ENCODE measurements at regions not wholly inside any gene's neighbourhood (a gene's known extent, or its start where the extent isn't known, plus 50 kb on each side); places are given as distances from the start of the nearest gene placed in this dataset.

DNA sequence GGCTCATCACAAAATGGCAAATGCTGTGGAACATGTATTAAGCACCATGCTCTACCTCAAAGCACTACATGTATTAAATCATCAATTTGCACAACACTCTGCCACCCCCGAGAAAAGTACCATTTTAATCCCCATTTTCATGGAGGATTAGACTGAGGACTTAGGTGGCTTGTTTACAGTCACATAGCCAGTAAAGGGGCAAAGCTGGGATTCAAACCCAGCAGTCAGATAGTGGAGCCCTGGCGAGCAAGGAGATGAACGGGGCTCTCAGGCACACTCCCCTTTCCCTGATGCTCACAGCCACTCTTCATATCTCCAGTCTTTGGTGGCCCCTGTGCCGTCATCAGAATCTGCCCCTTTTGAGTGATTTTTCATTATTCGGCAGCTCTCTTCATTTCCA is 262.9 kb downstream of the DIRAS2 start:
- no peak for TF ChIP-seq FOXM1 (IDR thresholded peaks at IDR 0.05; ENCODE audit: borderline replicate concordance, low read depth)
- TF ChIP-seq NFIC (IDR thresholded peaks at IDR 0.05), result no peak
- TF ChIP-seq TCF12 (IDR thresholded peaks at IDR 0.05; ENCODE audit: low read depth), result no peak
- TF ChIP-seq EP300 (IDR thresholded peaks at IDR 0.05; ENCODE audit: borderline replicate concordance), result no peak
- TF ChIP-seq TAF1 (IDR thresholded peaks at IDR 0.05; ENCODE audit: low read depth), result no peak
- TF ChIP-seq TEAD4 (IDR thresholded peaks at IDR 0.05), result no peak
- TF ChIP-seq, protein P1, sequence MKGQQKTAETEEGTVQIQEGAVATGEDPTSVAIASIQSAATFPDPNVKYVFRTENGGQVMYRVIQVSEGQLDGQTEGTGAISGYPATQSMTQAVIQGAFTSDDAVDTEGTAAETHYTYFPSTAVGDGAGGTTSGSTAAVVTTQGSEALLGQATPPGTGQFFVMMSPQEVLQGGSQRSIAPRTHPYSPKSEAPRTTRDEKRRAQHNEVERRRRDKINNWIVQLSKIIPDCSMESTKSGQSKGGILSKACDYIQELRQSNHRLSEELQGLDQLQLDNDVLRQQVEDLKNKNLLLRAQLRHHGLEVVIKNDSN (IDR thresholded peaks at IDR 0.05), result no peak
- no peak for TF ChIP-seq CREB1 (IDR thresholded peaks at IDR 0.05; ENCODE audit: low read depth)
- TF ChIP-seq, protein P2, sequence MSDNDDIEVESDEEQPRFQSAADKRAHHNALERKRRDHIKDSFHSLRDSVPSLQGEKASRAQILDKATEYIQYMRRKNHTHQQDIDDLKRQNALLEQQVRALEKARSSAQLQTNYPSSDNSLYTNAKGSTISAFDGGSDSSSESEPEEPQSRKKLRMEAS (IDR thresholded peaks at IDR 0.05), result no peak

DNA sequence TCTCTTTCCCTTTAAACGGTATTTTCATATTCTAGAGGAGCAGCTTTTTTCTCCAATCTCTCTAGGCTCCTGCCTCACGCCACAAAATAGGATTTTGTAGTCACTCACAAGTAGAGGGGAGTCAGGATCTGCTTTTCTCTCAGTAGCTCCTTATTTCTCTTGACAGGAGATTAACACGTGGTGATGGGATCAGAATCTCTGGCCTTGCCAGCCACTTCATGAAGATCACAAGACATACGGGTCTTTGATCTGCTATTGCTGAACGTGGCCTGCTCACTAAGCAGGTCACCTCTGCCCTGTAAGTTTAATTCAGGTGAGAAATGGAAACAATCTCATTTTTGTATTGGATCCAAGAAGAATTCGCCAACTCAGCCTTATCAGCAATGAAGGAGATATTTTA is 257.5 kb downstream of the DIRAS2 start:
- TF ChIP-seq NFIC (IDR thresholded peaks at IDR 0.05) (no peak), CEBPB (IDR thresholded peaks at IDR 0.05) (no peak), RAD21 (IDR thresholded peaks at IDR 0.05; ENCODE audit: low read depth) (no peak), TEAD4 (IDR thresholded peaks at IDR 0.05) (no peak), TCF12 (IDR thresholded peaks at IDR 0.05; ENCODE audit: low read depth) (no peak), YY1 (IDR thresholded peaks at IDR 0.05; ENCODE audit: low read depth) (no peak), ZBTB7A (IDR thresholded peaks at IDR 0.05; ENCODE audit: low read depth) (no peak), TAF1 (IDR thresholded peaks at IDR 0.05; ENCODE audit: low read depth) (no peak), CREB1 (IDR thresholded peaks at IDR 0.05; ENCODE audit: low read depth) (no peak), FOXM1 (IDR thresholded peaks at IDR 0.05; ENCODE audit: borderline replicate concordance, low read depth) (no peak), EGR1 (IDR thresholded peaks at IDR 0.05) (no peak), EP300 (IDR thresholded peaks at IDR 0.05; ENCODE audit: borderline replicate concordance) (no peak)
- TF ChIP-seq, protein P3, sequence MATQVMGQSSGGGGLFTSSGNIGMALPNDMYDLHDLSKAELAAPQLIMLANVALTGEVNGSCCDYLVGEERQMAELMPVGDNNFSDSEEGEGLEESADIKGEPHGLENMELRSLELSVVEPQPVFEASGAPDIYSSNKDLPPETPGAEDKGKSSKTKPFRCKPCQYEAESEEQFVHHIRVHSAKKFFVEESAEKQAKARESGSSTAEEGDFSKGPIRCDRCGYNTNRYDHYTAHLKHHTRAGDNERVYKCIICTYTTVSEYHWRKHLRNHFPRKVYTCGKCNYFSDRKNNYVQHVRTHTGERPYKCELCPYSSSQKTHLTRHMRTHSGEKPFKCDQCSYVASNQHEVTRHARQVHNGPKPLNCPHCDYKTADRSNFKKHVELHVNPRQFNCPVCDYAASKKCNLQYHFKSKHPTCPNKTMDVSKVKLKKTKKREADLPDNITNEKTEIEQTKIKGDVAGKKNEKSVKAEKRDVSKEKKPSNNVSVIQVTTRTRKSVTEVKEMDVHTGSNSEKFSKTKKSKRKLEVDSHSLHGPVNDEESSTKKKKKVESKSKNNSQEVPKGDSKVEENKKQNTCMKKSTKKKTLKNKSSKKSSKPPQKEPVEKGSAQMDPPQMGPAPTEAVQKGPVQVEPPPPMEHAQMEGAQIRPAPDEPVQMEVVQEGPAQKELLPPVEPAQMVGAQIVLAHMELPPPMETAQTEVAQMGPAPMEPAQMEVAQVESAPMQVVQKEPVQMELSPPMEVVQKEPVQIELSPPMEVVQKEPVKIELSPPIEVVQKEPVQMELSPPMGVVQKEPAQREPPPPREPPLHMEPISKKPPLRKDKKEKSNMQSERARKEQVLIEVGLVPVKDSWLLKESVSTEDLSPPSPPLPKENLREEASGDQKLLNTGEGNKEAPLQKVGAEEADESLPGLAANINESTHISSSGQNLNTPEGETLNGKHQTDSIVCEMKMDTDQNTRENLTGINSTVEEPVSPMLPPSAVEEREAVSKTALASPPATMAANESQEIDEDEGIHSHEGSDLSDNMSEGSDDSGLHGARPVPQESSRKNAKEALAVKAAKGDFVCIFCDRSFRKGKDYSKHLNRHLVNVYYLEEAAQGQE (IDR thresholded peaks at IDR 0.05; ENCODE audit: low read depth), result no peak
- TF ChIP-seq, protein P1 (IDR thresholded peaks at IDR 0.05), result no peak
- TF ChIP-seq, protein P2 (IDR thresholded peaks at IDR 0.05), result no peak

DNA sequence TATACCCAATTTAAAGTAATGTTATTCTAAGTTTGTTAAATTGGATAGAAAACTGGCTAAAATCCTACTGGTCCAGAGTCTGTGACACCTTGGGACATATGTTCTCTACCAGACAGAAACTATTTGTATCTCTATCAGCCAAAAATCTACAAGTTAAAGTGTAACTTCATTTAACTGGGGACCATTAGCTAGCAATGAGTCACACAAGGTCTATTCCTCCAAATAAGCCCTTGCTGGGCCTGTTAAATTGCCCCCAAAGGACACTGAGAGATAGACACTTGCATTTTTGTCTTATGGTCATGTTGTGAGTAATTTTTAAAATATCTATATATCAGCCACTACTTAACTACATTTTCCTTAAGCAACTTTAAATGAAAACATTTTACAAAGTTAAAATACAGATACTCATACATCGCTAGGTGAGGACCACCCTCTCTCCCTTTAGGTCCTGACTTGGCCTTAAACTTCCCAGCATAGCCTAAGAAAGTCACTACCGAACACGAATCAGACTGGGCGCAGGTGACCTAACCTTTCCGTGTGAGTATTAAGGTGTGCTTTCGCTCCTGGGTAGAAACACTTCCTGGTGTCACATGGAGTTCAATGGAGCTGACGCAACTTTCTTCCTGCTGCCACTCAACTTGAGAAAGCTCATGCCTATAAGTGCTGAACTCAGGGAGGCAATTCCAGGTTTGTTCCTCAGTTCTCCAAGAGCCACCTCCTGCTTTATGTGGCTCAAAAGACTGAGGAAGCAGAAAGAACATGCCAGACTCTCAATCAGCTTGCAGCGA is 249.1 kb downstream of the DIRAS2 start:
- no peak for TF ChIP-seq EGR1 (IDR thresholded peaks at IDR 0.05)
- TF ChIP-seq EP300 (IDR thresholded peaks at IDR 0.05; ENCODE audit: borderline replicate concordance), result no peak
- no peak for TF ChIP-seq NFIC (IDR thresholded peaks at IDR 0.05)
- TF ChIP-seq, protein P3 (IDR thresholded peaks at IDR 0.05; ENCODE audit: low read depth), result no peak
- TF ChIP-seq, protein P1 (IDR thresholded peaks at IDR 0.05), result no peak
- no peak for TF ChIP-seq CREB1 (IDR thresholded peaks at IDR 0.05; ENCODE audit: low read depth)
- TF ChIP-seq, protein P2 (IDR thresholded peaks at IDR 0.05), result no peak

DNA sequence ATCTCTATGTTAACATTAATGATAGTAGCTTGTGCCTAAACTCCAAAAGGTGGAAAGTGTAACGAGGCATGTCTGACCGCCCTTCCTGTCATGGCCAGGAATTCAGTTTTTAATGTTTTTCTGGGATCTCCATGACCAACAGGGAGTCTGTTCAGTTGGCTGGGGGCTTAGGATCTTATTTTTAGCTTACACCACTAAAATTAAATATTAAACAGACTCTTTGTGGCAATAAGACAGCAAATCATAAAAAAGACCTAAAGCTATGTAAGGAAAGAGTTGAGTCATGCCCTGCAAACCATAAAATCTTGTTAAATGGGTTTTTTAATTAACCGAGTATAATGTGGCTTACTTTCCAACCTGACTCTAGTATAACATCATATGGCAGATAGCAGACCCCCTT is 247.8 kb downstream of the DIRAS2 start:
- TF ChIP-seq CEBPB (IDR thresholded peaks at IDR 0.05) (no peak), RAD21 (IDR thresholded peaks at IDR 0.05; ENCODE audit: low read depth) (no peak), FOXM1 (IDR thresholded peaks at IDR 0.05; ENCODE audit: borderline replicate concordance, low read depth) (no peak), NFIC (IDR thresholded peaks at IDR 0.05) (no peak), EGR1 (IDR thresholded peaks at IDR 0.05) (no peak), CREB1 (IDR thresholded peaks at IDR 0.05; ENCODE audit: low read depth) (no peak), TCF12 (IDR thresholded peaks at IDR 0.05; ENCODE audit: low read depth) (no peak), EP300 (IDR thresholded peaks at IDR 0.05; ENCODE audit: borderline replicate concordance) (no peak), ZBTB7A (IDR thresholded peaks at IDR 0.05; ENCODE audit: low read depth) (no peak), TAF1 (IDR thresholded peaks at IDR 0.05; ENCODE audit: low read depth) (no peak), YY1 (IDR thresholded peaks at IDR 0.05; ENCODE audit: low read depth) (no peak), TEAD4 (IDR thresholded peaks at IDR 0.05) (no peak)
- TF ChIP-seq, protein P2 (IDR thresholded peaks at IDR 0.05), result no peak
- TF ChIP-seq, protein P1 (IDR thresholded peaks at IDR 0.05), result no peak
- TF ChIP-seq, protein P3 (IDR thresholded peaks at IDR 0.05; ENCODE audit: low read depth), result no peak
